RWPE2 (cell line): ENCODE measurements at regions not wholly inside any gene's neighbourhood (a gene's known extent, or its start where the extent isn't known, plus 50 kb on each side); places are given as distances from the start of the nearest gene placed in this dataset.

Experiments used
- ATAC-seq: fragments of 200-7000 bp; cut with Tn5 transposase; 3 replicates; pipeline ENCODE4 v1.9.1; 2021; ENCODE audit warnings: low read depth
- DNase-seq: peaks from one replicate; pipeline ENCODE4 v3.0.0-alpha.2; 2020; ENCODE audit warnings: low spot score
- H3K27ac ChIP-seq: fragments of 450-650 bp; 2 replicates; pipeline ENCODE4 v1.5.1; 2017; ENCODE audit warnings: mild to moderate bottlenecking; ENCODE audit not compliant: poor library complexity, severe bottlenecking
- H3K27me3 ChIP-seq: fragments of 250-450 bp; sonication (Bioruptor Pico); 2 replicates; pipeline ENCODE4 v1.5.1; 2021; ENCODE audit warnings: mild to moderate bottlenecking, moderate library complexity; ENCODE audit not compliant: insufficient read depth, poor library complexity, severe bottlenecking
- H3K36me3 ChIP-seq: fragments of 250-450 bp; sonication (Bioruptor Pico); 2 replicates; pipeline ENCODE4 v1.5.1; 2020; ENCODE audit warnings: low read depth, mild to moderate bottlenecking, moderate library complexity
- H3K4me1 ChIP-seq: fragments of 250-450 bp; sonication (Bioruptor Pico); 2 replicates; pipeline ENCODE4 v1.5.1; 2021; ENCODE audit warnings: mild to moderate bottlenecking, moderate library complexity; ENCODE audit not compliant: insufficient read depth, poor library complexity, severe bottlenecking
- H3K4me3 ChIP-seq: fragments of 250-450 bp; sonication (Bioruptor Pico); 2 replicates; pipeline ENCODE4 v1.5.1; 2021; ENCODE audit warnings: mild to moderate bottlenecking, moderate library complexity; ENCODE audit not compliant: severe bottlenecking
- H3K9me3 ChIP-seq: fragments of 250-450 bp; sonication (Bioruptor Pico); 2 replicates; pipeline ENCODE4 v1.5.1; 2021; ENCODE audit warnings: mild to moderate bottlenecking, moderate library complexity; ENCODE audit not compliant: severe bottlenecking
- CTCF ChIP-seq: fragments of 450-650 bp; IDR thresholded peaks from one replicate; pipeline ENCODE4 v1.5.1; 2017; ENCODE audit warnings: mild to moderate bottlenecking, moderate library complexity; ENCODE audit not compliant: poor library complexity, severe bottlenecking

DNA sequence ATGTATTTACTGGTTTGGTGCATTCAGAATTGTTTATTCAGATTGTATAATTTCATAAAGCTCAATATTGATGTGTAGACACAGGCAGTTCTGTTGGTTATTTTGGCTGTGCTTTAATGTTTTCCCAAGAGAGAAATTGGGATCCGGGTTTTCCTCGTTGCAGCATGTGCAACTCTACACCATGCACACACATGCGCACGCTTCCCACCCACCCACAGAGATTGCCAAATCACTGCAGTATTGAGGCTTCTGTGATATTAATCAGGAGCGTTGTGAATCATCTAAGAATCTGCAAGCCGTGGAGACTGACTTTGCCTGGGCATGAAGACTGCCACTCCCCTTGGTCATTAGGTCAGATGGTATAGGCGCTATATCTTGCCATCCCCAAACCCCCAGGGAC is 571.5 kb downstream of the SLC4A3 start:
- Histone ChIP-seq H3K4me1 (peaks cover 17% of the 10 kb centered on the region), H3K27me3 (no peaks in the 10 kb centered on the region), H3K9me3 (no peaks in the 10 kb centered on the region), H3K4me3 (no peak overlapping the region), H3K36me3 (no peaks in the 10 kb centered on the region), H3K27ac (peak overlapping the region; percentile 52)
- TF ChIP-seq CTCF, result no peak
- ATAC-seq (peak; percentile 99), DNase-seq (peak; percentile 85)

- Histone ChIP-seq H3K27ac (no peak overlapping the region), H3K36me3 (no peaks in the 10 kb centered on the region), H3K9me3 (no peaks in the 10 kb centered on the region), H3K27me3 (no peaks in the 10 kb centered on the region), H3K4me3 (no peak overlapping the region), H3K4me1 (peaks cover 17% of the 10 kb centered on the region)
- ATAC-seq (no peak), DNase-seq (no peak)
- TF ChIP-seq CTCF, result no peak
These were observed 574.6 kb downstream of the SLC4A3 start for GRCh38 chr2:220202066-220202465.

GRCh38 chr2:220209093-220209492 is 581.7 kb downstream of the SLC4A3 start:
- no peak overlapping the region for H3K4me3 ChIP-seq
- H3K36me3 ChIP-seq, result no peaks in the 10 kb centered on the region
- DNase-seq (no peak), ATAC-seq (no peak)
- no peak overlapping the region for H3K27ac ChIP-seq
- no peak for TF ChIP-seq CTCF
- no peaks in the 10 kb centered on the region for H3K27me3 ChIP-seq
- no peaks in the 10 kb centered on the region for H3K9me3 ChIP-seq
- H3K4me1 ChIP-seq, result no peaks in the 10 kb centered on the region

DNA sequence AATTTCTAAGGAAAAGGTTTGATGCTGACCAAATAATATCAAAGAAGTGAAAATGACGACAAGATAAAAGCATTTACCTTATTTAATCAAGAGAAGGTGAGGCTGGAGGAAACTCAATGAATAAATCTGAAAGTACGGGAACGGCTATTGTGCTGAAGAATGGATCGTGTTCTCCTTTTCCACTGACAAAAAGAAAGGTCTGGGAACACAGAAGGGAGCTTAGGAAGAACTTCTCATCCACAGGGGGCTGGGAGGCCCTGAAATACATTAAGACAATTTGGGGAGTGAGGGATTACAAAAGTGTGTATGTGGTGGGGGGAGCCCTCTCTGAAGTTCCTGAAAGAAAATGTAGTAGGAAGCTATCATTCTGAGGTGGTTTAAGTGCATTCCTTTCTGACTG is 582.3 kb downstream of the SLC4A3 start:
- ATAC-seq (no peak), DNase-seq (no peak)
- Histone ChIP-seq H3K36me3 (no peaks in the 10 kb centered on the region), H3K4me3 (no peak overlapping the region), H3K27me3 (no peaks in the 10 kb centered on the region), H3K27ac (no peak overlapping the region), H3K4me1 (no peaks in the 10 kb centered on the region), H3K9me3 (no peaks in the 10 kb centered on the region)
- no peak for TF ChIP-seq CTCF

- no peak for TF ChIP-seq CTCF
- Histone ChIP-seq H3K4me1 (no peaks in the 10 kb centered on the region), H3K27me3 (no peaks in the 10 kb centered on the region), H3K36me3 (no peaks in the 10 kb centered on the region), H3K9me3 (no peaks in the 10 kb centered on the region), H3K4me3 (no peak overlapping the region), H3K27ac (no peak overlapping the region)
- ATAC-seq (no peak), DNase-seq (no peak)
These were observed 585.1 kb downstream of the SLC4A3 start for GRCh38 chr2:220212296-220213080.
